Ovary (tissue), 7 donors: ENCODE measurements at regions not wholly inside any gene's neighbourhood (a gene's known extent, or its start where the extent isn't known, plus 50 kb on each side); places are given as distances from the start of the nearest gene placed in this dataset.

ENCODE experiments used
- DNase-seq, 5 donors: peaks; one replicate each; pipeline ENCODE4 v3.0.0-alpha.2; 2019 to 2020
- H3K27ac ChIP-seq, 2 donors: fragments of 200-600 bp; one replicate each; pipeline versions ENCODE4 v1.5.1 to v1.8.0; 2019 to 2022
- H3K27me3 ChIP-seq: fragments of 200-600 bp; one replicate; pipeline ENCODE4 v1.8.0; 2022
- H3K36me3 ChIP-seq: fragments of 200-600 bp; sonication (generic); one replicate; pipeline ENCODE4 v1.5.1; 2019
- H3K4me1 ChIP-seq: one replicate; pipeline ENCODE4 v1.8.1; 2013; ENCODE audit warnings: mild to moderate bottlenecking, moderate library complexity; ENCODE audit not compliant: insufficient read depth
- H3K4me3 ChIP-seq: fragments of 200-600 bp; sonication (generic); one replicate; pipeline ENCODE4 v1.5.1; 2017
- H3K9me3 ChIP-seq, 2 donors: fragments of 200-600 bp in 1 of 2; sonication (generic) in 1 of 2; one replicate each; pipeline versions ENCODE4 v1.5.1 to v1.8.1; 2013 to 2019; ENCODE audit warnings: mild to moderate bottlenecking in 1 of 2, moderate library complexity in 1 of 2
- CTCF ChIP-seq, 3 donors: fragments of 450-650 bp in 2 of 3; fragments of 200-600 bp in 1 of 3; IDR thresholded peaks; one replicate each; pipeline versions ENCODE4 v1.5.1 to v1.8.0; 2016 to 2022; ENCODE audit warnings: antibody characterized with exemption in 3 of 3, mild to moderate bottlenecking in 1 of 3
- EP300 ChIP-seq: sonication (generic); formaldehyde crosslinking; IDR thresholded peaks from one replicate; pipeline ENCODE4 v1.6.1; 2017; ENCODE audit warnings: antibody characterized with exemption
- POLR2A ChIP-seq: fragments of 450-650 bp; IDR thresholded peaks from one replicate; pipeline ENCODE4 v1.6.1; 2017; ENCODE audit warnings: antibody characterized with exemption, mild to moderate bottlenecking, moderate library complexity
- WGBS, 3 donors: extraction: QIAGEN DNeasy Blood & Tissue Kit in 1 of 3; methylation state at CpG; one replicate each; pipeline versions ENCODE4 v1.1.5 to v1.1.7; 2013 to 2017; 5-methylcytosine and 5-hydroxymethylcytosine counted together
- intact Hi-C, 4 donors: fragments of 100-400 bp; cut with DNase I; formaldehyde crosslinking; loops; one replicate each; pipeline versions ENCODE4 v1.11.0 to v1.15.1; 2022 to 2023
- donor health status: DM: no; HTN: no; CAD: no; lungs with moderate emphysema.
- donor health status: DM: no; HTN: no; CAD: no.
- donor health status: Bipolar disorder and iron deficiency.
- donor health status: DM: no; HTN: no; CAD: no.
- donor health status: DM: yes; HTN: yes; CAD: no.

- no peak for TF ChIP-seq EP300
- TF ChIP-seq POLR2A: no peak
- TF ChIP-seq CTCF (IDR thresholded peaks at IDR 0.05): no peak
- 82 to 85% (median 84%) methylated on average over 13 of the region's 13 CpGs for WGBS, 3 donors
- no peak for DNase-seq
- H3K27me3 ChIP-seq: no peaks in the 10 kb centered on the region
- H3K36me3 ChIP-seq: no peaks in the 10 kb centered on the region
- intact Hi-C loops: no loop called here
- H3K27ac ChIP-seq: no peak overlapping the region
- peaks cover 1% of the 10 kb centered on the region for H3K4me1 ChIP-seq
- no peaks in the 10 kb centered on the region for H3K9me3 ChIP-seq
- H3K4me3 ChIP-seq: no peak overlapping the region
Observed at GRCh38 chr5:6262651-6263363, 115.5 kb downstream of the MED10 start.

- no peaks in the 10 kb centered on the region for H3K9me3 ChIP-seq
- H3K27me3 ChIP-seq: no peaks in the 10 kb centered on the region
- TF ChIP-seq POLR2A (no peak), CTCF (IDR thresholded peaks at IDR 0.05) (no peak), EP300 (no peak)
- no peak for DNase-seq
- no peaks in the 10 kb centered on the region for H3K36me3 ChIP-seq
- H3K27ac ChIP-seq: no peak overlapping the region
- 13 to 26% (median 22%) methylated on average over 4 of the region's 4 CpGs for WGBS, 3 donors
- H3K4me3 ChIP-seq: no peak overlapping the region
- H3K4me1 ChIP-seq: no peaks in the 10 kb centered on the region
- intact Hi-C loops: no loop called here
Observed at GRCh38 chr5:6261668-6262067, 116.7 kb downstream of the MED10 start.

GRCh38 chr5:6261256-6261655 lies 117.1 kb downstream of the MED10 start:
- Histone ChIP-seq H3K9me3 (no peaks in the 10 kb centered on the region), H3K4me1 (no peaks in the 10 kb centered on the region), H3K4me3 (no peak overlapping the region), H3K27me3 (no peaks in the 10 kb centered on the region), H3K27ac (no peak overlapping the region), H3K36me3 (no peaks in the 10 kb centered on the region)
- intact Hi-C loops: no loop called here
- WGBS, 3 donors: 47 to 69% (median 50%) methylated on average over 3 of the region's 3 CpGs
- DNase-seq: no peak
- no peak for TF ChIP-seq CTCF (IDR thresholded peaks at IDR 0.05)
- no peak for TF ChIP-seq POLR2A
- TF ChIP-seq EP300: no peak

- Histone ChIP-seq H3K27ac (no peak overlapping the region), H3K36me3 (no peaks in the 10 kb centered on the region), H3K4me3 (no peak overlapping the region), H3K4me1 (no peaks in the 10 kb centered on the region), H3K27me3 (no peaks in the 10 kb centered on the region), H3K9me3 (no peaks in the 10 kb centered on the region)
- no peak for TF ChIP-seq CTCF (IDR thresholded peaks at IDR 0.05)
- TF ChIP-seq POLR2A: no peak
- TF ChIP-seq EP300: no peak
- no peak for DNase-seq
- 59 to 63% (median 62%) methylated on average over 3 of the region's 3 CpGs for WGBS, 3 donors
- intact Hi-C loops: no loop called here
Observed at GRCh38 chr5:6260846-6261245, 117.5 kb downstream of the MED10 start.
